Mesendoderm (in vitro differentiated cells): ENCODE measurements at regions not wholly inside any gene's neighbourhood (a gene's known extent, or its start where the extent isn't known, plus 50 kb on each side); places are given as distances from the start of the nearest gene placed in this dataset.

Source experiments
- DNase-seq: peaks from one replicate; pipeline ENCODE4 v3.0.0; 2013
- H2AK5ac ChIP-seq: 2 replicates; pipeline ENCODE4 v1.6.1; 2013; ENCODE audit warnings: low read length, inconsistent platforms
- H2BK120ac ChIP-seq: 2 replicates; pipeline ENCODE4 v1.6.1; 2013; ENCODE audit warnings: low read depth, mild to moderate bottlenecking, low read length, moderate library complexity, mixed read lengths
- H2BK15ac ChIP-seq: replicated peaks from 2 replicates; pipeline ENCODE4 v1.6.1; 2013; ENCODE audit warnings: low read depth, mild to moderate bottlenecking, moderate library complexity
- H2BK5ac ChIP-seq: 2 replicates; pipeline ENCODE4 v1.6.1; 2013; ENCODE audit warnings: low read length, inconsistent platforms
- H3K18ac ChIP-seq: 2 replicates; pipeline ENCODE4 v1.6.1; 2013; ENCODE audit warnings: mild to moderate bottlenecking, low read length, mixed read lengths
- H3K23ac ChIP-seq: one replicate; pipeline ENCODE4 v1.6.1; 2013; ENCODE audit warnings: low read length
- H3K27ac ChIP-seq: 2 replicates; pipeline ENCODE4 v1.5.1; 2013; ENCODE audit warnings: low read depth, mild to moderate bottlenecking, inconsistent platforms, low read length, moderate library complexity
- H3K27me3 ChIP-seq: 2 replicates; pipeline ENCODE4 v1.6.1; 2013; ENCODE audit warnings: low read length, control low read depth, mild to moderate bottlenecking, inconsistent platforms; ENCODE audit not compliant: insufficient read depth, poor library complexity
- H3K36me3 ChIP-seq: 2 replicates; pipeline ENCODE4 v1.6.1; 2013; ENCODE audit warnings: low read length, inconsistent platforms; ENCODE audit not compliant: control insufficient read depth, insufficient read depth
- H3K4ac ChIP-seq: one replicate; pipeline ENCODE4 v1.6.1; 2013; ENCODE audit warnings: low read depth, mild to moderate bottlenecking, low read length, moderate library complexity
- H3K4me1 ChIP-seq: 2 replicates; pipeline ENCODE4 v1.6.1; 2013; ENCODE audit warnings: low read depth, low read length, inconsistent platforms; ENCODE audit not compliant: control insufficient read depth
- H3K4me2 ChIP-seq: 2 replicates; pipeline ENCODE4 v1.6.1; 2013; ENCODE audit warnings: low read length
- H3K4me3 ChIP-seq: 2 replicates; pipeline ENCODE4 v1.5.1; 2013; ENCODE audit warnings: mild to moderate bottlenecking, low read length
- H3K56ac ChIP-seq: one replicate; pipeline ENCODE4 v1.6.1; 2013; ENCODE audit warnings: low read length
- H3K79me1 ChIP-seq: 2 replicates; pipeline ENCODE4 v1.6.1; 2013; ENCODE audit warnings: low read length, inconsistent platforms
- H3K79me2 ChIP-seq: 2 replicates; pipeline ENCODE4 v1.6.1; 2013; ENCODE audit warnings: mild to moderate bottlenecking, low read length; ENCODE audit not compliant: control insufficient read depth, insufficient read depth
- H3K9ac ChIP-seq: 2 replicates; pipeline ENCODE4 v1.6.1; 2013; ENCODE audit warnings: low read length, inconsistent platforms
- H4K5ac ChIP-seq: one replicate; pipeline ENCODE4 v1.6.1; 2013; ENCODE audit warnings: low read length
- H4K8ac ChIP-seq: one replicate; pipeline ENCODE4 v1.6.1; 2013; ENCODE audit warnings: low read depth, mild to moderate bottlenecking, control low read depth, low read length, moderate library complexity
- WGBS: extraction: QIAGEN DNeasy Blood & Tissue Kit; methylation state at CpG from one replicate; pipeline ENCODE4 v1.1.7; 2013; ENCODE audit warnings: low lambda C conversion rate, missing lambda C conversion rate; ENCODE audit not compliant: insufficient coverage; ENCODE audit errors: extremely low coverage; 5-methylcytosine and 5-hydroxymethylcytosine counted together

DNA sequence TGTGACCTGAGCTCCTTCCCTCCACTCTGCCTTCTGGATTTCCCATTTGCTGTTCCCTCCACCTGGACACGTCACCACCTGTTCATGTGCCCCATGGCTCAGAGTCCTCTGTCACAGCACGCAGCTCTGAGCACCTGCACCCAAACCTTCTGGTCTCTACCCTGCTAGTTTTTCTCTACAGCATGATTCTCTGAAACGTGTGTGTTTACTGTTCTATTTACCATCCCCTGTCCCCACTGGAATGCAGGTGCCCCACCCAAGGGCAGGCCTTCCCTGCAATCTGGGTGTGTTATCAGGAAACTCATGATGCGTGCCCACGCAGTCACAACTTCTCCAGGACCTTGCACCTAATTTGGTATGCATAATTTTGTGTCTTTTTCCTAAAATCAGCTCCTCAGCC lies 284.4 kb upstream of the IGFBP3 start:
- Histone ChIP-seq H3K4ac (no peak overlapping the region), H4K5ac (no peak overlapping the region), H3K27me3 (no peaks in the 10 kb centered on the region), H4K8ac (no peak overlapping the region), H3K56ac (no peak overlapping the region), H3K4me3 (no peak overlapping the region), H3K79me1 (no peaks in the 10 kb centered on the region), H2AK5ac (no peak overlapping the region), H3K18ac (no peak overlapping the region), H2BK5ac (no peak overlapping the region), H3K4me2 (no peak overlapping the region), H3K4me1 (no peaks in the 10 kb centered on the region), H3K27ac (no peak overlapping the region), H3K23ac (no peak overlapping the region), H3K79me2 (no peaks in the 10 kb centered on the region), H3K9ac (no peak overlapping the region), H2BK15ac (no peak overlapping the region), H3K36me3 (no peaks in the 10 kb centered on the region), H2BK120ac (no peak overlapping the region)
- no peak for DNase-seq
- WGBS, result no CpG with 5 or more reads among the region's 5 CpGs

DNA sequence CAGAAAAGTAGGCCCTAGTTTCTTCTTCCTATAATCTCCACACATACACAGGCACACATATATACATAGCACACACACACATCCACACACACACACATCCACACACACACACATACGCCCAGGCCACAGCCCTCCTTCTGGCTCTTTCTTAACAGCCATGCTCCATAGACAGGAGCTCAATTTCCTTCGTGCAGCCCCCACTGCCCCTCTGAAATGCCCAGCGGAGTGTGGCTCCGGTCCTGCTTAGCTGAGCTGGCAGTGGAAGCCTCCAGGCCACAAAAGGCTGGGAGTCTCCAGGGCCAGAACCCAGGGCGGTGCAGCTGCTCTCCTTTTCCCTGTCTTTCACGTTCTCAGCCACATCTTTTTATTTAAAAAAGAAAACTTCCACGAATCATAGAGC lies 282.9 kb upstream of the IGFBP3 start:
- no peak overlapping the region for H3K4me2 ChIP-seq
- H3K27me3 ChIP-seq, result no peaks in the 10 kb centered on the region
- no peak overlapping the region for H2BK120ac ChIP-seq
- H3K79me1 ChIP-seq, result no peaks in the 10 kb centered on the region
- WGBS, result no CpG with 5 or more reads among the region's 7 CpGs
- no peak overlapping the region for H3K4me3 ChIP-seq
- DNase-seq, result no peak
- H3K56ac ChIP-seq, result no peak overlapping the region
- H2BK15ac ChIP-seq, result no peak overlapping the region
- no peaks in the 10 kb centered on the region for H3K4me1 ChIP-seq
- no peak overlapping the region for H3K9ac ChIP-seq
- no peak overlapping the region for H2BK5ac ChIP-seq
- no peaks in the 10 kb centered on the region for H3K36me3 ChIP-seq
- no peak overlapping the region for H3K23ac ChIP-seq
- H3K18ac ChIP-seq, result no peak overlapping the region
- no peak overlapping the region for H2AK5ac ChIP-seq
- no peak overlapping the region for H3K4ac ChIP-seq
- no peak overlapping the region for H4K8ac ChIP-seq
- no peaks in the 10 kb centered on the region for H3K79me2 ChIP-seq
- H4K5ac ChIP-seq, result no peak overlapping the region
- H3K27ac ChIP-seq, result no peak overlapping the region

- no CpG with 5 or more reads among the region's 2 CpGs for WGBS
- Histone ChIP-seq H4K5ac (no peak overlapping the region), H2AK5ac (no peak overlapping the region), H3K79me1 (no peaks in the 10 kb centered on the region), H3K4me2 (no peak overlapping the region), H3K4me1 (no peaks in the 10 kb centered on the region), H3K27me3 (no peaks in the 10 kb centered on the region), H4K8ac (no peak overlapping the region), H3K79me2 (no peaks in the 10 kb centered on the region), H3K9ac (no peak overlapping the region), H3K18ac (no peak overlapping the region), H3K4ac (no peak overlapping the region), H2BK15ac (no peak overlapping the region), H2BK120ac (no peak overlapping the region), H3K36me3 (no peaks in the 10 kb centered on the region), H3K56ac (no peak overlapping the region), H2BK5ac (no peak overlapping the region), H3K27ac (no peak overlapping the region), H3K4me3 (no peak overlapping the region), H3K23ac (no peak overlapping the region)
- DNase-seq, result no peak
These were observed 281.3 kb upstream of the IGFBP3 start for GRCh38 chr7:46202379-46202778.

DNA sequence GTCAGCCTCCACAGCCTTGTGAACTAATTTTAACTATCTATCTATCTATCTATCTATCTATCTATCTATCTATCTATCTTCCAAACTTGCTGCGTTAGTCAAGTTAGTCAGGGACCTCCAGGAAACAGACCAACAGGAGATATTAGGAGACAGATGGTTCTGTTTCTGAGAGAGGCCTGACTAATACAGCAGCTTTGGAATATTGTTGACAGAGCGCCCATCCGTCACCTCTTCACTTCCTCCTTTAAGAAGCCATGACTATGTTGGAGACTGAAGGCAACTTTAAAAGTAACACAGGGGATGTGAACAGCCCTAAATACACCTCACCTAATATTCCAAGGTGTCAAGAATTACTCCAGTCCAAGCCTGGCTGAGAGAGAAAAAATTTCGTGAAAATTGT lies 280.9 kb upstream of the IGFBP3 start:
- Histone ChIP-seq H4K5ac (no peak overlapping the region), H2BK15ac (no peak overlapping the region), H3K18ac (no peak overlapping the region), H3K56ac (no peak overlapping the region), H3K27me3 (no peaks in the 10 kb centered on the region), H3K4me1 (no peaks in the 10 kb centered on the region), H3K4me3 (no peak overlapping the region), H3K79me1 (no peaks in the 10 kb centered on the region), H3K4ac (no peak overlapping the region), H2BK5ac (no peak overlapping the region), H3K23ac (no peak overlapping the region), H3K79me2 (no peaks in the 10 kb centered on the region), H2BK120ac (no peak overlapping the region), H3K27ac (no peak overlapping the region), H4K8ac (no peak overlapping the region), H3K9ac (no peak overlapping the region), H3K36me3 (no peaks in the 10 kb centered on the region), H3K4me2 (no peak overlapping the region), H2AK5ac (no peak overlapping the region)
- no peak for DNase-seq
- no CpG with 5 or more reads among the region's 4 CpGs for WGBS

GRCh38 chr7:46198701-46199100 lies 277.6 kb upstream of the IGFBP3 start:
- no peak overlapping the region for H3K4ac ChIP-seq
- H3K18ac ChIP-seq, result no peak overlapping the region
- H2BK5ac ChIP-seq, result no peak overlapping the region
- no peak overlapping the region for H2AK5ac ChIP-seq
- no peak for DNase-seq
- H3K4me3 ChIP-seq, result no peak overlapping the region
- H3K4me1 ChIP-seq, result no peaks in the 10 kb centered on the region
- H3K27me3 ChIP-seq, result no peaks in the 10 kb centered on the region
- no peak overlapping the region for H3K9ac ChIP-seq
- no peak overlapping the region for H3K27ac ChIP-seq
- H2BK120ac ChIP-seq, result no peak overlapping the region
- H3K4me2 ChIP-seq, result no peak overlapping the region
- H3K79me1 ChIP-seq, result no peaks in the 10 kb centered on the region
- no CpG with 5 or more reads among the region's 1 CpG for WGBS
- H4K8ac ChIP-seq, result no peak overlapping the region
- no peak overlapping the region for H4K5ac ChIP-seq
- no peak overlapping the region for H3K56ac ChIP-seq
- H3K23ac ChIP-seq, result no peak overlapping the region
- H2BK15ac ChIP-seq, result no peak overlapping the region
- H3K79me2 ChIP-seq, result no peaks in the 10 kb centered on the region
- no peaks in the 10 kb centered on the region for H3K36me3 ChIP-seq

GRCh38 chr7:46197785-46198540 lies 276.9 kb upstream of the IGFBP3 start:
- no peak overlapping the region for H4K8ac ChIP-seq
- no peak overlapping the region for H2BK5ac ChIP-seq
- H4K5ac ChIP-seq, result no peak overlapping the region
- H3K27ac ChIP-seq, result no peak overlapping the region
- no peak overlapping the region for H3K18ac ChIP-seq
- no CpG with 5 or more reads among the region's 7 CpGs for WGBS
- no peak overlapping the region for H3K4me3 ChIP-seq
- H3K79me1 ChIP-seq, result no peaks in the 10 kb centered on the region
- H3K27me3 ChIP-seq, result no peaks in the 10 kb centered on the region
- H3K79me2 ChIP-seq, result no peaks in the 10 kb centered on the region
- H2BK120ac ChIP-seq, result no peak overlapping the region
- DNase-seq, result no peak
- no peak overlapping the region for H3K23ac ChIP-seq
- no peak overlapping the region for H2BK15ac ChIP-seq
- no peak overlapping the region for H3K9ac ChIP-seq
- no peaks in the 10 kb centered on the region for H3K4me1 ChIP-seq
- no peaks in the 10 kb centered on the region for H3K36me3 ChIP-seq
- H3K4me2 ChIP-seq, result no peak overlapping the region
- H3K56ac ChIP-seq, result no peak overlapping the region
- no peak overlapping the region for H2AK5ac ChIP-seq
- H3K4ac ChIP-seq, result no peak overlapping the region
